ENCODE measurements at regions not wholly inside any gene's neighbourhood (a gene's known extent, or its start where the extent isn't known, plus 50 kb on each side); places are given as distances from the start of the nearest gene placed in this dataset.

GRCh38 chr13:105572401-105572800, 963.1 kb downstream of the EFNB2 start:
- H3K9ac ChIP-seq (ENCODE audit: low read depth, low read length) = no peak overlapping the region
- no peaks in the 10 kb centered on the region for H3K36me3 ChIP-seq (ENCODE audit: insufficient read depth, low read length)
- H3K9me3 ChIP-seq (replicated peaks; ENCODE audit: low read length) = no peaks in the 10 kb centered on the region
- no peaks in the 10 kb centered on the region for H3K27me3 ChIP-seq (ENCODE audit: control insufficient read depth, insufficient read depth, low read length)
- no peak overlapping the region for H3K4me2 ChIP-seq (ENCODE audit: low read length)
- no peaks in the 10 kb centered on the region for H3K4me1 ChIP-seq (ENCODE audit: control insufficient read depth, insufficient read depth, low read length)
- H3K4me3 ChIP-seq (ENCODE audit: low read length) = no peak overlapping the region

GRCh38 chr13:105569816-105570215, 965.6 kb downstream of the EFNB2 start:
- H3K9ac ChIP-seq (ENCODE audit: low read depth, low read length) = no peak overlapping the region
- H3K9me3 ChIP-seq (replicated peaks; ENCODE audit: low read length) = no peaks in the 10 kb centered on the region
- no peak overlapping the region for H3K4me2 ChIP-seq (ENCODE audit: low read length)
- H3K4me1 ChIP-seq (ENCODE audit: control insufficient read depth, insufficient read depth, low read length) = peaks cover 5% of the 10 kb centered on the region
- H3K36me3 ChIP-seq (ENCODE audit: insufficient read depth, low read length) = no peaks in the 10 kb centered on the region
- H3K4me3 ChIP-seq (ENCODE audit: low read length) = no peak overlapping the region
- H3K27me3 ChIP-seq (ENCODE audit: control insufficient read depth, insufficient read depth, low read length) = no peaks in the 10 kb centered on the region

- H3K4me3 ChIP-seq (ENCODE audit: low read length) = no peak overlapping the region
- H3K4me1 ChIP-seq (ENCODE audit: control insufficient read depth, insufficient read depth, low read length) = peaks cover 5% of the 10 kb centered on the region
- H3K36me3 ChIP-seq (ENCODE audit: insufficient read depth, low read length) = no peaks in the 10 kb centered on the region
- no peaks in the 10 kb centered on the region for H3K9me3 ChIP-seq (replicated peaks; ENCODE audit: low read length)
- H3K27me3 ChIP-seq (ENCODE audit: control insufficient read depth, insufficient read depth, low read length) = no peaks in the 10 kb centered on the region
- no peak overlapping the region for H3K9ac ChIP-seq (ENCODE audit: low read depth, low read length)
- no peak overlapping the region for H3K4me2 ChIP-seq (ENCODE audit: low read length)
Observed at GRCh38 chr13:105567951-105568525, 967.4 kb downstream of the EFNB2 start.

- Histone ChIP-seq H3K4me1 (ENCODE audit: control insufficient read depth, insufficient read depth, low read length) (peaks cover 5% of the 10 kb centered on the region), H3K9me3 (replicated peaks; ENCODE audit: low read length) (no peaks in the 10 kb centered on the region), H3K4me3 (ENCODE audit: low read length) (no peak overlapping the region), H3K9ac (ENCODE audit: low read depth, low read length) (no peak overlapping the region), H3K36me3 (ENCODE audit: insufficient read depth, low read length) (no peaks in the 10 kb centered on the region), H3K27me3 (ENCODE audit: control insufficient read depth, insufficient read depth, low read length) (no peaks in the 10 kb centered on the region), H3K4me2 (ENCODE audit: low read length) (no peak overlapping the region)
Observed at GRCh38 chr13:105565136-105565727, 970.2 kb downstream of the EFNB2 start.

- H3K4me3 ChIP-seq (ENCODE audit: low read length) = no peak overlapping the region
- no peaks in the 10 kb centered on the region for H3K27me3 ChIP-seq (ENCODE audit: control insufficient read depth, insufficient read depth, low read length)
- no peaks in the 10 kb centered on the region for H3K9me3 ChIP-seq (replicated peaks; ENCODE audit: low read length)
- H3K4me1 ChIP-seq (ENCODE audit: control insufficient read depth, insufficient read depth, low read length) = no peaks in the 10 kb centered on the region
- no peak overlapping the region for H3K9ac ChIP-seq (ENCODE audit: low read depth, low read length)
- H3K4me2 ChIP-seq (ENCODE audit: low read length) = no peak overlapping the region
- H3K36me3 ChIP-seq (ENCODE audit: insufficient read depth, low read length) = no peaks in the 10 kb centered on the region
Observed at GRCh38 chr13:105552078-105552477, 983.4 kb downstream of the EFNB2 start.

GRCh38 chr13:105547851-105548250, 987.6 kb downstream of the EFNB2 start:
- H3K36me3 ChIP-seq (ENCODE audit: insufficient read depth, low read length) = no peaks in the 10 kb centered on the region
- no peak overlapping the region for H3K4me3 ChIP-seq (ENCODE audit: low read length)
- no peaks in the 10 kb centered on the region for H3K27me3 ChIP-seq (ENCODE audit: control insufficient read depth, insufficient read depth, low read length)
- no peak overlapping the region for H3K4me2 ChIP-seq (ENCODE audit: low read length)
- no peak overlapping the region for H3K9ac ChIP-seq (ENCODE audit: low read depth, low read length)
- H3K9me3 ChIP-seq (replicated peaks; ENCODE audit: low read length) = no peaks in the 10 kb centered on the region
- peaks cover 3% of the 10 kb centered on the region for H3K4me1 ChIP-seq (ENCODE audit: control insufficient read depth, insufficient read depth, low read length)

- H3K4me1 ChIP-seq (ENCODE audit: control insufficient read depth, insufficient read depth, low read length) = peaks cover 15% of the 10 kb centered on the region
- no peak overlapping the region for H3K9ac ChIP-seq (ENCODE audit: low read depth, low read length)
- no peaks in the 10 kb centered on the region for H3K9me3 ChIP-seq (replicated peaks; ENCODE audit: low read length)
- no peaks in the 10 kb centered on the region for H3K27me3 ChIP-seq (ENCODE audit: control insufficient read depth, insufficient read depth, low read length)
- no peaks in the 10 kb centered on the region for H3K36me3 ChIP-seq (ENCODE audit: insufficient read depth, low read length)
- no peak overlapping the region for H3K4me2 ChIP-seq (ENCODE audit: low read length)
- H3K4me3 ChIP-seq (ENCODE audit: low read length) = no peak overlapping the region
Observed at GRCh38 chr13:105545811-105546210, 989.7 kb downstream of the EFNB2 start.

- Histone ChIP-seq H3K4me1 (ENCODE audit: control insufficient read depth, insufficient read depth, low read length) (peaks cover 15% of the 10 kb centered on the region), H3K4me3 (ENCODE audit: low read length) (no peak overlapping the region), H3K4me2 (ENCODE audit: low read length) (peak overlapping the region; percentile 12), H3K36me3 (ENCODE audit: insufficient read depth, low read length) (no peaks in the 10 kb centered on the region), H3K27me3 (ENCODE audit: control insufficient read depth, insufficient read depth, low read length) (no peaks in the 10 kb centered on the region), H3K9ac (ENCODE audit: low read depth, low read length) (no peak overlapping the region), H3K9me3 (replicated peaks; ENCODE audit: low read length) (no peaks in the 10 kb centered on the region)
Observed at GRCh38 chr13:105543742-105544141, 991.7 kb downstream of the EFNB2 start.

- Histone ChIP-seq H3K36me3 (ENCODE audit: insufficient read depth, low read length) (no peaks in the 10 kb centered on the region), H3K9ac (ENCODE audit: low read depth, low read length) (no peak overlapping the region), H3K4me3 (ENCODE audit: low read length) (no peak overlapping the region), H3K4me2 (ENCODE audit: low read length) (no peak overlapping the region), H3K4me1 (ENCODE audit: control insufficient read depth, insufficient read depth, low read length) (peaks cover 15% of the 10 kb centered on the region), H3K27me3 (ENCODE audit: control insufficient read depth, insufficient read depth, low read length) (no peaks in the 10 kb centered on the region), H3K9me3 (replicated peaks; ENCODE audit: low read length) (no peaks in the 10 kb centered on the region)
Observed at GRCh38 chr13:105541565-105541964, 993.9 kb downstream of the EFNB2 start.

GRCh38 chr13:105538346-105538745, 997.1 kb downstream of the EFNB2 start:
- H3K9ac ChIP-seq (ENCODE audit: low read depth, low read length) = no peak overlapping the region
- H3K4me2 ChIP-seq (ENCODE audit: low read length) = no peak overlapping the region
- H3K27me3 ChIP-seq (ENCODE audit: control insufficient read depth, insufficient read depth, low read length) = no peaks in the 10 kb centered on the region
- no peak overlapping the region for H3K4me3 ChIP-seq (ENCODE audit: low read length)
- no peaks in the 10 kb centered on the region for H3K36me3 ChIP-seq (ENCODE audit: insufficient read depth, low read length)
- H3K9me3 ChIP-seq (replicated peaks; ENCODE audit: low read length) = no peaks in the 10 kb centered on the region
- H3K4me1 ChIP-seq (ENCODE audit: control insufficient read depth, insufficient read depth, low read length) = peaks cover 12% of the 10 kb centered on the region

GRCh38 chr13:105537113-105537512, 998.3 kb downstream of the EFNB2 start:
- Histone ChIP-seq H3K9ac (ENCODE audit: low read depth, low read length) (no peak overlapping the region), H3K4me1 (ENCODE audit: control insufficient read depth, insufficient read depth, low read length) (peaks cover 7% of the 10 kb centered on the region), H3K9me3 (replicated peaks; ENCODE audit: low read length) (no peaks in the 10 kb centered on the region), H3K27me3 (ENCODE audit: control insufficient read depth, insufficient read depth, low read length) (no peaks in the 10 kb centered on the region), H3K4me3 (ENCODE audit: low read length) (no peak overlapping the region), H3K4me2 (ENCODE audit: low read length) (no peak overlapping the region), H3K36me3 (ENCODE audit: insufficient read depth, low read length) (no peaks in the 10 kb centered on the region)

- Histone ChIP-seq H3K4me1 (ENCODE audit: control insufficient read depth, insufficient read depth, low read length) (no peaks in the 10 kb centered on the region), H3K36me3 (ENCODE audit: insufficient read depth, low read length) (no peaks in the 10 kb centered on the region), H3K27me3 (ENCODE audit: control insufficient read depth, insufficient read depth, low read length) (no peaks in the 10 kb centered on the region), H3K4me3 (ENCODE audit: low read length) (no peak overlapping the region), H3K4me2 (ENCODE audit: low read length) (no peak overlapping the region), H3K9ac (ENCODE audit: low read depth, low read length) (no peak overlapping the region), H3K9me3 (replicated peaks; ENCODE audit: low read length) (no peaks in the 10 kb centered on the region)
Observed at GRCh38 chr13:105530468-105530867, 1005.0 kb downstream of the EFNB2 start.

Measured in skeletal muscle satellite cell (primary cell).